Activated CD8-positive, alpha-beta memory T cell treated with anti-CD3 and anti-CD28 coated beads for 48 hours (primary cell): ENCODE measurements at regions not wholly inside any gene's neighbourhood (a gene's known extent, or its start where the extent isn't known, plus 50 kb on each side); places are given as distances from the start of the nearest gene placed in this dataset.

Experiments
- DNase-seq, 3 experiments: peaks; one replicate each; pipeline ENCODE4 v3.0.0-alpha.2; 2020; ENCODE audit warnings: low read depth in 2 of 3, low spot score in 2 of 3

DNA sequence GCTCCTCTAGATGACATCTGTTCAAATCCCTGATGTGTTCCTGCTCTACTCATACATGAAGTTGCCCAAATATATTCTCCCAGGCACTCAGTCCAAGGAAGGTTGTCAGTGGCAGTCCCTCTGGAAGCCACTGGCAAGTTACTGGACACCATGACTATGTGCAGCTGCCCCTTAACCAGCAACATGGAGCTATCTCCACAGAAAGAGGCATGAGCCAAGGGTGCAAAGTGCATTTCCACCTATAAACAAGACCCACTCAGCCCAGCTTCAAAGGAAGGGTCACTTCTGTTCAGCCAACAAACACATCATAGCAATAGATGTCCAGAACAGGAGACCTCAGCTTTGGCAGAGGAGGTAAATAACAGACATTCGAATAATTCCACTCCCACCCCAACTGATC, 217.6 kb upstream of the PMEPA1 start:
- DNase-seq = no peak

DNA sequence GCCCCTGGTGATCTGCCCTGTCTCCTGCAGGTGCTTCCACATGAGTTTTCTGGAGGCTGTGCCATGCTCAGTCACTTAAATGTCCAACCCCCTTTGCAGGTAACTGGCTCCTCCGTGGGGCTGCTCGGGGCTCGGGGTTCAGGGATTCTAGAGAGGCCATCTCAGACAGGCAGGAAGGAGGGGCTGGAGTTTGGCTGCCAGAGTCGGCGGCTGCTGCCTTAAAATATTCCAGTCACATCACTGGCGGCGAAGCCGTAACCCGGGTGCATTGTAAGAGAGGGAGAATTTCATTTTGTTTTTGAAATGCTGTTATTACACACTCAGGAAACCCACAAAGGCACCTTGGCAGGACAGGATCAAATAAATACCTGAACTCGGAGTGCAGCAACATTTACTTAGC, 212.9 kb upstream of the PMEPA1 start:
- no peak for DNase-seq

DNA sequence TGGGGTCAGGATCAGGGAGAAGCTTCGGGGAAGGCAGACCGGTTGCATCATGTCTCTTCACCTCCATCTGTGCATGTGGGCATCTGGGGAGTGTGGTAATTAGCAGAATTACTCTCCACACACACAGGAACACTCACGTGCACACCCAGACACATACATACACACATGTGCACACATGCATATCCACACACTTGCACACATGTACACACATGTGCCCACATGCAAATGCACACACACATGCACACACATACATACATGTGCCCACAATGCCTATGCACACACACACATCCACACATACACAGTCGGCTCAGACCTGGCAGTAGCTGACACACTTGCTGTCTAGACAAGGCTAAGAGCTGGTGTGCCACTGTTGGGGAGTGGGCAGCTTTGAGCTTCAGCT, 212.3 kb upstream of the PMEPA1 start:
- no peak for DNase-seq

DNA sequence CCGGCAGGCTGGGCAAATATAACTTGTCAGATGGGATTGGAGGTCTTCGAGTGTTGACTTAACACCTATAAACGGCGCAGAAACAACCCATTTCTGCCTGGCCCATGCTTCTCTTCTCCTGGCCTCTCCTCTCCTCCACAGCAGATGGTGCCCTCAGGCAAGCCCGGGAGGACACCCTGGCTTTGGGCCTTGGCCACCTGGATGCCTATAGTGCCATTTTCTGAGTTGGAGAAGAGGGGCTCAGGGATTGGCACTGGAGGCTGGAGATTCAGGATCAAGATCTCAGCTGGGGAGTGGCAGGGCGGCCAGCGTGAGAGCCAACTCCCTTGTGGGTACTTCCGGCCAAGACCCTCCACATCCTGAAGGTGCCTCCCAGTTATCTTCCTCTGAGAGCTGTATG, 211.9 kb upstream of the PMEPA1 start:
- no peak for DNase-seq

DNA sequence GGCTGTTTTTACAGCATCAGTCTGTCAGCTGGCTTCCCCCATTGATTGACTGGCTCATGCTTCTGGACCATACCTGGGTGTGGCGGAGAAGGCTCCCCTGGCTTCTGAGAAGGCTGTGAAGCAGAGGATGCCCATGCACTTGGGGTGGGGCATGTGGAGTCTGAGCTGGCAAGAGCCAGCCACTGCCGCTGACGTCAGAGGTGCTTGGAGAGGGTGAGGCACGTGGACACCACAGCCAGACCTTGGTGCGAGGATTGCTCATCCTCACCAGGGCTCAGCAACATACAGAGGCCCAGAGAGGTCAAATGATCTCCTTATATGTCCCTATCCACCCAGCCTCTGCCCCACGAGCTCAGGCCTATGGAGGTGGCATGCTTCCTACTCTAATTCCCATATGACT, 211.2 kb upstream of the PMEPA1 start:
- DNase-seq = no peak

- no peak for DNase-seq
Observed at GRCh38 chr20:57919049-57919448, 209.2 kb upstream of the PMEPA1 start.

GRCh38 chr20:57918551-57918950, 208.7 kb upstream of the PMEPA1 start:
- DNase-seq = no peak

GRCh38 chr20:57914205-57914604, 204.4 kb upstream of the PMEPA1 start:
- DNase-seq = no peak

GRCh38 chr20:57913156-57913930, 203.5 kb upstream of the PMEPA1 start:
- no peak for DNase-seq

- DNase-seq = no peak
Observed at GRCh38 chr20:57912227-57912582, 202.4 kb upstream of the PMEPA1 start.

- DNase-seq = no peak
Observed at GRCh38 chr20:57911512-57912226, 201.9 kb upstream of the PMEPA1 start.

DNA sequence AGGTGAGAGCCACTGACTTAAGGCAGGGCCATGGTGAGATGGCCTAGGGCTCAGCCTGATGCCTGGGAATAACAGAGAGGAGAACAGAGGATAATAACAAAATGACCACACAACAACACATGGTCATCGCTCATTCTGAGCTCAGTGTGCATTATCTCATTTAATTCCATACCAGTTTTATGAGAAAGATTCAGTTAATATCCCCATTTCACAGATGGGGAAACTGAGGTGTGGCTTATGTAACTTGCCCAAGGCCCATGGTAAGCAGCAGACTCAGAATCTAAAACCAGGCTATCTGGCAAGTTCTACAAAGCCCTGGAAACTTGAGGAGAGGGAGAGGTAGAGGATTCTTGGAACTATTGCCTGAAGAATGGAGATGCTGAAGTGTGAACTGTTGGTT, 200.9 kb upstream of the PMEPA1 start:
- DNase-seq = no peak

GRCh38 chr20:57909763-57910331, 200.0 kb upstream of the PMEPA1 start:
- DNase-seq = no peak

- DNase-seq = no peak
Observed at GRCh38 chr20:57908704-57909630, 199.2 kb upstream of the PMEPA1 start.

- DNase-seq = no peak
Observed at GRCh38 chr20:57908226-57908625, 198.4 kb upstream of the PMEPA1 start.

GRCh38 chr20:57907131-57908000, 197.6 kb upstream of the PMEPA1 start:
- DNase-seq = no peak

DNA sequence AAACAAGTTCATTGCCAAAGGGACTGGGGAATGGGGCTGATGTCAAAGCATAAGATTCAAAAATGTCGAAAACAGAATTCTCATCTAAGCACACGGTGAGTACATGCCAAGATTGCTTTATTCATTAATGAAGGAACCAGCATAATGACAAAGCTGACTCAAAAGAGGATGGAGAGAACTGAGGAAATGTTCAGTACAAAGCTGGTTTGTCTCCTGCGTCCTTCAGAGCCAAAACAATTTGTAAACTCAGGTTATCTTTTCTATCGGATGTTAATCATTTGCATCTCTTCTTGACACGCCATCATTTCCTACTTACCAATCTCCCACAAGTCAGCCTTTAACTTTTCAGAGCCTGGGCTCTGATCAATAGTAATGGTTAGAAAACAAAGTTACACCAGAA, 195.6 kb upstream of the PMEPA1 start:
- DNase-seq = no peak

- no peak for DNase-seq
Observed at GRCh38 chr20:57904314-57905105, 194.7 kb upstream of the PMEPA1 start.

DNA sequence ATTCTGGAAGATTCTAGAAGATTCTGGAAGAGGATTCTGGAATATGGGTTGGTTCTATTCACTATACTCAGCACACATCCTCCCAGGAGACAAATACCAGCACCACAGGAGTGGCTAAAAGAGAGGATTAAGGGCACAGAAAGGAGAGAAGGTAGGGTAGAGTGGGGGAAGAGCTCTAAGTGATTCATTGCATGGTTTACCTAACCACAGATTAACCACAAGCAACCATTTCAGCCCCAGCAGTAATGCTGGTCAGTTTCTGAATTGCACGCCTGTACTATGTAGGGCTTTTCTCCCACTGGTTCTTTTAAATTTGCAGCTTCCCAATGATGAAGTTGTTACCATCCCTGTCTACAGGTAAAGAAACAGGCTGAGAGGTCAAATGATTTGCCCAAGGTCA, 192.7 kb upstream of the PMEPA1 start:
- DNase-seq = no peak

GRCh38 chr20:57901526-57901925, 191.7 kb upstream of the PMEPA1 start:
- no peak for DNase-seq
